Uterus (tissue), 3 donors: ENCODE measurements at regions not wholly inside any gene's neighbourhood (a gene's known extent, or its start where the extent isn't known, plus 50 kb on each side); places are given as distances from the start of the nearest gene placed in this dataset.

Source experiments
- DNase-seq, 2 donors: peaks; one replicate each; pipeline ENCODE4 v3.0.0-alpha.2; 2019 to 2020
- H3K27ac ChIP-seq, 2 donors: fragments of 200-600 bp; sonication (generic); 1 replicate in 1 of 2; 2 replicates in 1 of 2; pipeline ENCODE4 v1.5.1; 2016 to 2018
- H3K27me3 ChIP-seq, 2 donors: fragments of 200-600 bp; sonication (generic); one replicate each; pipeline ENCODE4 v1.5.1; 2018 to 2019; ENCODE audit warnings: control low read depth in 1 of 2
- H3K36me3 ChIP-seq, 2 donors: fragments of 200-600 bp; sonication (generic); one replicate each; pipeline ENCODE4 v1.5.1; 2019; ENCODE audit warnings: control low read depth in 1 of 2
- H3K4me1 ChIP-seq, 2 donors: fragments of 200-600 bp; sonication (generic); one replicate each; pipeline ENCODE4 v1.5.1; 2018 to 2019; ENCODE audit warnings: control low read depth in 1 of 2
- H3K4me3 ChIP-seq, 2 donors: fragments of 200-600 bp; sonication (generic); 1 replicate in 1 of 2; 2 replicates in 1 of 2; pipeline ENCODE4 v1.5.1; 2018 to 2019; ENCODE audit warnings: mild to moderate bottlenecking in 1 of 2
- H3K9me3 ChIP-seq, 2 donors: fragments of 200-600 bp; sonication (generic); one replicate each; pipeline ENCODE4 v1.5.1; 2019; ENCODE audit warnings: control low read depth in 1 of 2
- CTCF ChIP-seq, 4 experiments: fragments of 200-600 bp in 2 of 4; fragments of 450-650 bp in 2 of 4; sonication (generic) in 2 of 4; IDR thresholded peaks; one replicate each; pipeline ENCODE4 v1.5.1; 2016 to 2019; ENCODE audit warnings: antibody characterized with exemption in 4 of 4, mild to moderate bottlenecking in 2 of 4, moderate library complexity in 1 of 4
- POLR2A ChIP-seq, 2 donors: fragments of 450-650 bp; IDR thresholded peaks; one replicate each; pipeline ENCODE4 v1.6.1; 2016; ENCODE audit warnings: antibody characterized with exemption in 2 of 2, mild to moderate bottlenecking in 1 of 2, moderate library complexity in 1 of 2
- intact Hi-C: fragments of 100-400 bp; cut with DNase I; formaldehyde crosslinking; loops from one replicate; pipeline ENCODE4 v1.15.1; 2023; ENCODE audit warnings: low total_unique reads
- donor health status: DM: yes; HTN: yes; CAD: no.

- H3K27me3 ChIP-seq = no peaks in the 10 kb centered on the region
- H3K9me3 ChIP-seq = no peaks in the 10 kb centered on the region
- H3K4me3 ChIP-seq = no peak overlapping the region
- H3K36me3 ChIP-seq = no peaks in the 10 kb centered on the region
- H3K4me1 ChIP-seq = peaks cover 0 to 4% of the 10 kb centered on the region in 2 donors
- intact Hi-C loops = no loop called here
- H3K27ac ChIP-seq = peak overlapping the region in 1 of 2 donors; percentile 30
- DNase-seq = peak in 1 of 2 donors; percentile 23
- TF ChIP-seq CTCF (IDR thresholded peaks at IDR 0.05) (no peak), POLR2A (IDR thresholded peaks at IDR 0.05) (no peak)
Measured at GRCh38 chr2:215793747-215794595, 219.4 kb downstream of the MREG start.

- DNase-seq = no peak
- Histone ChIP-seq H3K36me3 (no peaks in the 10 kb centered on the region), H3K4me1 (peaks cover 0 to 4% of the 10 kb centered on the region in 2 donors), H3K27ac (no peak overlapping the region), H3K27me3 (no peaks in the 10 kb centered on the region), H3K9me3 (no peaks in the 10 kb centered on the region), H3K4me3 (no peak overlapping the region)
- intact Hi-C loops = no loop called here
- TF ChIP-seq CTCF (IDR thresholded peaks at IDR 0.05) = no peak
- TF ChIP-seq POLR2A (IDR thresholded peaks at IDR 0.05) = no peak
Measured at GRCh38 chr2:215791481-215791937, 221.8 kb downstream of the MREG start.

GRCh38 chr2:215790523-215791421 lies 222.6 kb downstream of the MREG start:
- no peak for TF ChIP-seq POLR2A (IDR thresholded peaks at IDR 0.05)
- TF ChIP-seq CTCF (IDR thresholded peaks at IDR 0.05) = no peak
- intact Hi-C loops = no loop called here
- Histone ChIP-seq H3K9me3 (no peaks in the 10 kb centered on the region), H3K4me1 (peaks cover 0 to 2% of the 10 kb centered on the region in 2 donors), H3K36me3 (no peaks in the 10 kb centered on the region), H3K27me3 (no peaks in the 10 kb centered on the region), H3K27ac (no peak overlapping the region), H3K4me3 (no peak overlapping the region)
- no peak for DNase-seq

- no peaks in the 10 kb centered on the region for H3K4me1 ChIP-seq
- TF ChIP-seq POLR2A (IDR thresholded peaks at IDR 0.05) (no peak), CTCF (IDR thresholded peaks at IDR 0.05) (no peak)
- no peaks in the 10 kb centered on the region for H3K36me3 ChIP-seq
- no peak overlapping the region for H3K27ac ChIP-seq
- H3K9me3 ChIP-seq = no peaks in the 10 kb centered on the region
- no peak overlapping the region for H3K4me3 ChIP-seq
- intact Hi-C loops = no loop called here
- DNase-seq = no peak
- no peaks in the 10 kb centered on the region for H3K27me3 ChIP-seq
Measured at GRCh38 chr2:215787565-215788178, 225.7 kb downstream of the MREG start.
